Endodermal cell (in vitro differentiated cells): ENCODE measurements at regions not wholly inside any gene's neighbourhood (a gene's known extent, or its start where the extent isn't known, plus 50 kb on each side); places are given as distances from the start of the nearest gene placed in this dataset.

Experiments
- DNase-seq: peaks from one replicate; pipeline ENCODE4 v3.0.0-alpha.2; 2017
- H3K27ac ChIP-seq: 2 replicates; pipeline ENCODE4 v1.5.1; 2013; ENCODE audit warnings: mild to moderate bottlenecking, low read depth, low read length, moderate library complexity
- H3K27me3 ChIP-seq: 2 replicates; pipeline ENCODE4 v1.6.1; 2013; ENCODE audit warnings: mild to moderate bottlenecking, low read length, moderate library complexity; ENCODE audit not compliant: insufficient read depth, control insufficient read depth, poor library complexity, severe bottlenecking
- H3K36me3 ChIP-seq: 2 replicates; pipeline ENCODE4 v1.7.0; 2013; ENCODE audit warnings: mild to moderate bottlenecking, low read length, moderate library complexity; ENCODE audit not compliant: control insufficient read depth, insufficient read depth
- H3K4me1 ChIP-seq: one replicate; pipeline ENCODE4 v1.7.0; 2013; ENCODE audit warnings: low read length; ENCODE audit not compliant: control insufficient read depth, insufficient read depth
- H3K4me3 ChIP-seq: 2 replicates; pipeline ENCODE4 v1.5.1; 2013; ENCODE audit warnings: mild to moderate bottlenecking, low read length, moderate library complexity
- H3K9ac ChIP-seq: 2 replicates; pipeline ENCODE4 v1.6.1; 2013; ENCODE audit warnings: mild to moderate bottlenecking, low read length, moderate library complexity; ENCODE audit not compliant: poor library complexity, severe bottlenecking; ENCODE audit errors: extremely low read depth
- H3K9me3 ChIP-seq: 2 replicates; pipeline ENCODE4 v1.6.1; 2013; ENCODE audit warnings: mild to moderate bottlenecking, low read length, moderate library complexity; ENCODE audit not compliant: control insufficient read depth
- H3K27ac Mint-ChIP-seq: 2 replicates; pipeline ENCODE4 v1.8.0; 2020; ENCODE audit warnings: mixed read lengths
- H3K27me3 Mint-ChIP-seq: 2 replicates; pipeline ENCODE4 v1.8.0; 2021; ENCODE audit warnings: mild to moderate bottlenecking, mixed read lengths; ENCODE audit not compliant: insufficient read depth
- H3K36me3 Mint-ChIP-seq: 2 replicates; pipeline ENCODE4 v1.8.0; 2020; ENCODE audit warnings: low read depth, mixed read lengths
- H3K4me1 Mint-ChIP-seq: 2 replicates; pipeline ENCODE4 v1.8.0; 2020; ENCODE audit warnings: mixed read lengths
- H3K4me3 Mint-ChIP-seq: 2 replicates; pipeline ENCODE4 v1.8.0; 2020; ENCODE audit warnings: mild to moderate bottlenecking, moderate library complexity, mixed read lengths
- H3K9me3 Mint-ChIP-seq: 2 replicates; pipeline ENCODE4 v1.8.0; 2020; ENCODE audit warnings: mild to moderate bottlenecking, mixed read lengths
- CTCF ChIP-seq: fragments of 200-600 bp; sonication (generic); conservative IDR thresholded peaks from 2 replicates; pipeline ENCODE4 v1.5.0; 2021; ENCODE audit warnings: antibody characterized with exemption, mild to moderate bottlenecking
- WGBS, 2 experiments: methylation state at CpG; one replicate each; pipeline versions ENCODE4 v1.1.5 to v1.1.7; 2013; ENCODE audit warnings: missing lambda C conversion rate in 2 of 2, mixed read lengths in 1 of 2; ENCODE audit not compliant: insufficient coverage in 1 of 2, insufficient read length in 1 of 2; 5-methylcytosine and 5-hydroxymethylcytosine counted together

GRCh38 chr2:234626566-234627130 is 129.8 kb upstream of the ARL4C start:
- H3K36me3 ChIP-seq: no peaks in the 10 kb centered on the region
- no peak overlapping the region for H3K27ac ChIP-seq
- no peak for TF ChIP-seq CTCF
- 93% methylated on average over 7 of the region's 7 CpGs; no CpG with 5 or more reads in 1 of the 2 experiments for WGBS, 2 experiments
- Mint-ChIP-seq H3K9me3 (peaks cover 5% of the 10 kb centered on the region), H3K27me3 (no peaks in the 10 kb centered on the region), H3K27ac (no peak overlapping the region), H3K4me1 (peaks cover 28% of the 10 kb centered on the region), H3K4me3 (no peak overlapping the region), H3K36me3 (no peaks in the 10 kb centered on the region)
- no peak for DNase-seq
- no peaks in the 10 kb centered on the region for H3K27me3 ChIP-seq
- H3K9ac ChIP-seq: no peak overlapping the region
- no peak overlapping the region for H3K4me3 ChIP-seq
- H3K4me1 ChIP-seq: peaks cover 11% of the 10 kb centered on the region
- H3K9me3 ChIP-seq: no peaks in the 10 kb centered on the region

GRCh38 chr2:234625626-234626250 is 128.9 kb upstream of the ARL4C start:
- H3K4me1 ChIP-seq: peaks cover 5% of the 10 kb centered on the region
- peaks cover 5% of the 10 kb centered on the region for H3K9me3 Mint-ChIP-seq
- no peaks in the 10 kb centered on the region for H3K36me3 Mint-ChIP-seq
- H3K27me3 Mint-ChIP-seq: no peaks in the 10 kb centered on the region
- H3K4me3 ChIP-seq: no peak overlapping the region
- DNase-seq: no peak
- H3K27ac Mint-ChIP-seq: no peak overlapping the region
- no peak overlapping the region for H3K27ac ChIP-seq
- no peaks in the 10 kb centered on the region for H3K36me3 ChIP-seq
- no peak overlapping the region for H3K9ac ChIP-seq
- peaks cover 22% of the 10 kb centered on the region for H3K4me1 Mint-ChIP-seq
- 92 to 94% methylated on average over 4 of the region's 4 CpGs for WGBS, 2 experiments
- H3K27me3 ChIP-seq: no peaks in the 10 kb centered on the region
- no peak for TF ChIP-seq CTCF
- no peaks in the 10 kb centered on the region for H3K9me3 ChIP-seq
- no peak overlapping the region for H3K4me3 Mint-ChIP-seq

GRCh38 chr2:234623521-234623991 is 126.7 kb upstream of the ARL4C start:
- H3K27ac ChIP-seq: no peak overlapping the region
- H3K9me3 ChIP-seq: no peaks in the 10 kb centered on the region
- no peak overlapping the region for H3K27ac Mint-ChIP-seq
- no peak overlapping the region for H3K9ac ChIP-seq
- H3K4me3 ChIP-seq: no peak overlapping the region
- H3K4me1 Mint-ChIP-seq: peaks cover 21% of the 10 kb centered on the region
- WGBS, 2 experiments: 78 to 83% methylated on average over 4 to 5 of the region's 5 CpGs
- H3K27me3 Mint-ChIP-seq: no peaks in the 10 kb centered on the region
- no peaks in the 10 kb centered on the region for H3K36me3 Mint-ChIP-seq
- DNase-seq: no peak
- peaks cover 5% of the 10 kb centered on the region for H3K4me1 ChIP-seq
- no peaks in the 10 kb centered on the region for H3K36me3 ChIP-seq
- no peaks in the 10 kb centered on the region for H3K9me3 Mint-ChIP-seq
- H3K27me3 ChIP-seq: no peaks in the 10 kb centered on the region
- no peak for TF ChIP-seq CTCF
- H3K4me3 Mint-ChIP-seq: no peak overlapping the region
